IMR-90 (cell line): ENCODE measurements at regions not wholly inside any gene's neighbourhood (a gene's known extent, or its start where the extent isn't known, plus 50 kb on each side); places are given as distances from the start of the nearest gene placed in this dataset.

Experiments used
- ATAC-seq: fragments of 200-7000 bp; cut with Tn5 transposase; 2 replicates; pipeline ENCODE4 v1.9.1; 2020; ENCODE audit warnings: low read depth, mild to moderate bottlenecking, moderate library complexity
- BruUV-seq: library from RNA; stranded (reverse); fragments of 400-500 nt; replicated peaks from 2 replicates; lab custom pipeline; 2021; lab: Mats Ljungman, UMichigan
- CTCF ChIA-PET: fragments of 300-600 bp; formaldehyde crosslinking; extraction: SDS; loops from one replicate; lab custom pipeline; 2021; ENCODE audit warnings: antibody characterized with exemption; lab: Yijun Ruan, JAX
- POLR2A ChIA-PET: fragments of 300-600 bp; sonication (Branson Sonifier 250); formaldehyde crosslinking; loops from one replicate; lab custom pipeline; 2022; ENCODE audit warnings: antibody characterized with exemption; ENCODE audit not compliant: unreplicated experiment; lab: Charles Lee
- DNase-seq: peaks from one replicate; pipeline ENCODE4 v3.0.0; 2013
- H2AFZ ChIP-seq: replicated peaks from 2 replicates; pipeline ENCODE3; 2013; ENCODE audit warnings: low read length, mild to moderate bottlenecking; ENCODE audit not compliant: poor library complexity
- H2AK5ac ChIP-seq: 2 replicates; pipeline ENCODE4 v1.6.1; 2013; ENCODE audit warnings: low read depth, low read length, inconsistent platforms
- H2AK9ac ChIP-seq: replicated peaks from 2 replicates; pipeline ENCODE3; 2013; ENCODE audit warnings: mild to moderate bottlenecking, low read depth, low read length, moderate library complexity; ENCODE audit not compliant: poor library complexity
- H2BK120ac ChIP-seq: 2 replicates; pipeline ENCODE4 v1.6.1; 2013; ENCODE audit warnings: low read depth, low read length, inconsistent platforms
- H2BK15ac ChIP-seq: 3 replicates; pipeline ENCODE4 v1.6.1; 2013; ENCODE audit warnings: low read depth, low read length, inconsistent platforms
- H2BK20ac ChIP-seq: 2 replicates; pipeline ENCODE4 v1.6.1; 2013; ENCODE audit warnings: low read depth, mild to moderate bottlenecking, inconsistent platforms, low read length, moderate library complexity
- H2BK5ac ChIP-seq: 2 replicates; pipeline ENCODE4 v1.6.1; 2013; ENCODE audit warnings: mild to moderate bottlenecking, low read depth, low read length, inconsistent platforms; ENCODE audit not compliant: poor library complexity, severe bottlenecking
- H3K14ac ChIP-seq: replicated peaks from 2 replicates; pipeline ENCODE4 v1.6.1; 2013; ENCODE audit warnings: low read depth, low read length, inconsistent platforms
- H3K18ac ChIP-seq: 2 replicates; pipeline ENCODE4 v1.6.1; 2013; ENCODE audit warnings: low read depth, low read length, control low read depth
- H3K23ac ChIP-seq: 2 replicates; pipeline ENCODE4 v1.6.1; 2013; ENCODE audit warnings: low read depth, low read length, inconsistent platforms
- H3K27ac ChIP-seq: 2 replicates; pipeline ENCODE4 v1.5.1; 2013; ENCODE audit warnings: mild to moderate bottlenecking, control low read depth, low read length; ENCODE audit not compliant: insufficient read depth
- H3K27me3 ChIP-seq: 2 replicates; pipeline ENCODE4 v1.6.1; 2013; ENCODE audit warnings: low read length; ENCODE audit not compliant: control insufficient read depth, insufficient read depth
- H3K36me3 ChIP-seq: 2 replicates; pipeline ENCODE4 v1.6.1; 2013; ENCODE audit warnings: low read length, mixed read lengths; ENCODE audit not compliant: control insufficient read depth, insufficient read depth
- H3K4ac ChIP-seq: 2 replicates; pipeline ENCODE4 v1.6.1; 2013; ENCODE audit warnings: low read depth, low read length, inconsistent platforms
- H3K4me1 ChIP-seq: 2 replicates; pipeline ENCODE4 v1.6.1; 2013; ENCODE audit warnings: low read length, mixed read lengths; ENCODE audit not compliant: control insufficient read depth, insufficient read depth
- H3K4me2 ChIP-seq: 2 replicates; pipeline ENCODE4 v1.6.1; 2013; ENCODE audit warnings: low read depth, mild to moderate bottlenecking, control low read depth, low read length, moderate library complexity
- H3K4me3 ChIP-seq: 2 replicates; pipeline ENCODE4 v1.5.1; 2013; ENCODE audit warnings: low read depth, mild to moderate bottlenecking, control low read depth, low read length, moderate library complexity; ENCODE audit not compliant: insufficient read depth
- H3K56ac ChIP-seq: 2 replicates; pipeline ENCODE4 v1.6.1; 2013; ENCODE audit warnings: low read length, inconsistent platforms; ENCODE audit not compliant: insufficient read depth; ENCODE audit errors: extremely low read depth
- H3K79me1 ChIP-seq, 2 experiments: 2 replicates each; pipeline ENCODE4 v1.6.1; 2013; ENCODE audit warnings: low read length in 2 of 2, inconsistent platforms in 1 of 2, low read depth in 1 of 2
- H3K9ac ChIP-seq: 2 replicates; pipeline ENCODE4 v1.6.1; 2013; ENCODE audit warnings: low read depth, low read length, control low read depth
- H3K9me1 ChIP-seq: 2 replicates; pipeline ENCODE4 v1.6.1; 2013; ENCODE audit warnings: low read length, inconsistent platforms; ENCODE audit not compliant: insufficient read depth
- H3K9me3 ChIP-seq: 2 replicates; pipeline ENCODE4 v1.6.1; 2013; ENCODE audit warnings: low read length; ENCODE audit not compliant: control insufficient read depth, insufficient read depth
- H4K20me1 ChIP-seq: 2 replicates; pipeline ENCODE4 v1.6.1; 2013; ENCODE audit warnings: low read length, inconsistent platforms; ENCODE audit not compliant: insufficient read depth
- H4K5ac ChIP-seq: 2 replicates; pipeline ENCODE4 v1.6.1; 2013; ENCODE audit warnings: mild to moderate bottlenecking, low read depth, low read length, control low read depth
- H4K8ac ChIP-seq, 2 experiments: 2 replicates each; pipeline ENCODE4 v1.6.1; 2013; ENCODE audit warnings: low read depth in 2 of 2, low read length in 2 of 2, control low read depth in 1 of 2, inconsistent platforms in 1 of 2
- H4K91ac ChIP-seq: 2 replicates; pipeline ENCODE4 v1.6.1; 2013; ENCODE audit warnings: low read depth, low read length, inconsistent platforms; ENCODE audit not compliant: insufficient read depth
- MAFK ChIP-seq: IDR thresholded peaks from 2 replicates; pipeline ENCODE4 v1.6.1; 2012; ENCODE audit warnings: low read depth, low read length, improper control_type of control experiment
- MXI1 ChIP-seq: IDR thresholded peaks from 2 replicates; pipeline ENCODE4 v1.6.1; 2012; ENCODE audit warnings: low read depth, mild to moderate bottlenecking, low read length, moderate library complexity, borderline replicate concordance
- USF2 ChIP-seq: fragments of 150-350 bp; IDR thresholded peaks from 2 replicates; pipeline ENCODE4 v1.6.1; 2017; ENCODE audit warnings: mild to moderate bottlenecking, antibody characterized with exemption, low read length, low read depth
- WGBS, 2 experiments: methylation state at CpG; one replicate each; pipeline versions ENCODE4 v1.1.5 to v1.1.7; 2013; ENCODE audit warnings: missing lambda C conversion rate in 2 of 2; ENCODE audit not compliant: insufficient read length in 1 of 2; ENCODE audit errors: extremely low coverage in 2 of 2; 5-methylcytosine and 5-hydroxymethylcytosine counted together
- dilution Hi-C: fragments of 300-500 bp; cut with HindIII; formaldehyde crosslinking; loops from one replicate; pipeline ENCODE4 v1.14.3; 2018; ENCODE audit warnings: low sequenced_read_pairs; ENCODE audit not compliant: unreplicated experiment
- in situ Hi-C: fragments of 300-500 bp; cut with MboI; formaldehyde crosslinking; loops from 3 replicates; pipeline ENCODE4 v1.14.3; 2019; ENCODE audit warnings: low sequenced_read_pairs, inconsistent platforms, mixed read lengths
- intact Hi-C: fragments of 100-400 bp; cut with micrococcal nuclease; formaldehyde crosslinking; loops from 2 replicates; pipeline ENCODE4 v1.10.0; 2022

DNA sequence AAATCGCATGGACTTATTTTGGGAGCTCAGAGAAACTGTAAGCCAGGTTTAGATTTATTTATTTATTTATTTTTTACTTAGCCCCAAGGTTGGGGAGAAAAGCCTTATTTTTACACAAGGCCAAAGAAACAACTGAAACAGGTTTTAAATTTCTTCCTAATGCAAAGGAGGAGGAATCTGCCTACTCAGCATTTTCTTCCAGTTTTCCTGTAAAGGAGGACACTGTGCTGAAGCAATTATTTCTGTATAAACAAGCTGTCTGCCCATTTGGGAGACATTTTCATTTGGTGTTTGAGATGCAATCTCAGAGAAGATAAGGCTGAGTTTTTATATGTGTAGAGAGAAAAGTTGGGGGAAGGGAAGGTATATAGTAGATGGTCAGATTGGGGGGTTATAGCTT lies 125.0 kb downstream of the ETAA1 start:
- dilution Hi-C loops: no loop called here
- no TSS peak for BruUV-seq
- POLR2A ChIA-PET: no interaction called here

More for the DNA sequence above, 125.0 kb downstream of the ETAA1 start:
- Histone ChIP-seq H3K27ac (no peak overlapping the region), H3K4me1 (peaks cover 7% of the 10 kb centered on the region; the same call in 1 of the 2 replicates), H2AFZ (no peak overlapping the region), H3K27me3 (no peaks in the 10 kb centered on the region), H2AK9ac (no peak overlapping the region), H4K5ac (no peak overlapping the region), H3K4me2 (no peak overlapping the region), H4K91ac (no peak overlapping the region), H3K18ac (no peak overlapping the region), H2AK5ac (no peak overlapping the region), H3K9me3 (no peaks in the 10 kb centered on the region), H3K9me1 (peaks cover 3% of the 10 kb centered on the region; the same call in 1 of the 2 replicates), H3K4me3 (no peak overlapping the region), H2BK5ac (no peak overlapping the region), H2BK15ac (no peak overlapping the region), H3K14ac (no peak overlapping the region), H2BK20ac (no peak overlapping the region), H3K4ac (no peak overlapping the region), H4K20me1 (no peaks in the 10 kb centered on the region), H3K56ac (no peak overlapping the region), H3K9ac (no peak overlapping the region), H2BK120ac (no peak overlapping the region), H3K23ac (no peak overlapping the region), H4K8ac (no peak overlapping the region), H3K36me3 (no peaks in the 10 kb centered on the region), H3K79me1 (no peaks in the 10 kb centered on the region)
- ATAC-seq: no peak
- peak; percentile 100 for TF ChIP-seq MAFK
- TF ChIP-seq MXI1: no peak
- no peak for TF ChIP-seq USF2
- no CpG with 5 or more reads among the region's 1 CpG for WGBS, 2 experiments
- in situ Hi-C loops: no loop called here
- intact Hi-C loops: no loop called here
- CTCF ChIA-PET: no interaction called here
- DNase-seq: no peak
